GM23338 (cell line): ENCODE measurements at regions not wholly inside any gene's neighbourhood (a gene's known extent, or its start where the extent isn't known, plus 50 kb on each side); places are given as distances from the start of the nearest gene placed in this dataset.
"Not testable (repeated sequence)": the region's sequence is repeated elsewhere in the genome, so short reads cannot be mapped to it uniquely, and the experiment has no call there.

Source experiments
- ATAC-seq: fragments of 200-7000 bp; cut with Tn5 transposase; 3 replicates; pipeline ENCODE4 v1.9.1; 2020
- DNase-seq: peaks from one replicate; pipeline ENCODE4 v3.0.0-alpha.2; 2015; ENCODE audit warnings: low spot score
- H2AFZ ChIP-seq: fragments of 200-600 bp; sonication (generic); 2 replicates; pipeline ENCODE4 v1.8.0; 2016; ENCODE audit warnings: antibody characterized with exemption, mild to moderate bottlenecking, moderate library complexity
- H3F3A ChIP-seq: fragments of 200-600 bp; sonication (generic); replicated peaks from 2 replicates; pipeline ENCODE4 v1.8.0; 2017; ENCODE audit warnings: antibody characterized with exemption, mixed run types, low read depth
- H3K27ac ChIP-seq: fragments of 200-600 bp; sonication (generic); 2 replicates; pipeline ENCODE4 v1.6.1; 2016; ENCODE audit warnings: low read depth
- H3K27me3 ChIP-seq: fragments of 200-600 bp; sonication (generic); 2 replicates; pipeline ENCODE4 v1.8.0; 2016; ENCODE audit warnings: mild to moderate bottlenecking, mixed run types, moderate library complexity; ENCODE audit not compliant: insufficient read depth
- H3K36me3 ChIP-seq: fragments of 200-600 bp; sonication (generic); 2 replicates; pipeline ENCODE4 v1.8.0; 2016; ENCODE audit warnings: mild to moderate bottlenecking; ENCODE audit not compliant: insufficient read depth
- H3K4me1 ChIP-seq: fragments of 200-600 bp; sonication (generic); 2 replicates; pipeline ENCODE4 v1.8.0; 2016; ENCODE audit warnings: mild to moderate bottlenecking, moderate library complexity; ENCODE audit not compliant: insufficient read depth
- H3K4me2 ChIP-seq: fragments of 200-600 bp; sonication (generic); 2 replicates; pipeline ENCODE4 v1.7.1; 2017; ENCODE audit warnings: mixed run types
- H3K4me3 ChIP-seq: fragments of 200-600 bp; sonication (generic); 2 replicates; pipeline ENCODE4 v1.6.1; 2016; ENCODE audit warnings: mixed run types
- H3K79me2 ChIP-seq: fragments of 200-600 bp; sonication (generic); replicated peaks from 2 replicates; pipeline ENCODE4 v1.8.0; 2017; ENCODE audit warnings: mild to moderate bottlenecking; ENCODE audit not compliant: insufficient read depth
- H3K9me2 ChIP-seq: fragments of 200-600 bp; sonication (generic); 2 replicates; pipeline ENCODE4 v1.8.0; 2017; ENCODE audit not compliant: insufficient read depth
- H4K20me1 ChIP-seq: fragments of 200-600 bp; sonication (generic); replicated peaks from 2 replicates; pipeline ENCODE4 v1.8.0; 2017; ENCODE audit warnings: mild to moderate bottlenecking; ENCODE audit not compliant: insufficient read depth
- H3K27ac Mint-ChIP-seq: 2 replicates; pipeline ENCODE4 v1.8.0; 2020; ENCODE audit warnings: inconsistent platforms, mild to moderate bottlenecking, moderate library complexity, mixed read lengths
- H3K27me3 Mint-ChIP-seq: 3 replicates; pipeline ENCODE4 v1.8.0; 2022; ENCODE audit warnings: low read depth, mild to moderate bottlenecking, moderate library complexity, mixed read lengths, inconsistent platforms; ENCODE audit not compliant: insufficient read depth, poor library complexity
- H3K36me3 Mint-ChIP-seq: 3 replicates; pipeline ENCODE4 v1.8.0; 2021; ENCODE audit warnings: low read depth, mild to moderate bottlenecking, inconsistent platforms, moderate library complexity, mixed read lengths
- H3K4me1 Mint-ChIP-seq: 3 replicates; pipeline ENCODE4 v1.8.0; 2020; ENCODE audit warnings: mild to moderate bottlenecking, inconsistent platforms, mixed read lengths
- H3K4me3 Mint-ChIP-seq: 3 replicates; pipeline ENCODE4 v1.8.0; 2021; ENCODE audit warnings: moderate library complexity, mild to moderate bottlenecking, inconsistent platforms, mixed read lengths
- H3K9me3 Mint-ChIP-seq: 3 replicates; pipeline ENCODE4 v1.8.0; 2020; ENCODE audit warnings: moderate library complexity, mild to moderate bottlenecking, inconsistent platforms, mixed read lengths
- CREB1 ChIP-seq: fragments of 250-450 bp; sonication (Bioruptor Pico); IDR thresholded peaks from 2 replicates; pipeline ENCODE4 v1.5.0; 2020; ENCODE audit warnings: low read depth, mild to moderate bottlenecking, moderate library complexity
- CTCF ChIP-seq, 2 experiments: fragments of 200-600 bp in 1 of 2; sonication (generic) in 1 of 2; conservative IDR thresholded peaks; 2 replicates each; pipeline versions ENCODE4 v1.5.1 to v1.6.1; 2016 to 2017; ENCODE audit warnings: antibody characterized with exemption in 2 of 2, low read depth in 2 of 2, mild to moderate bottlenecking in 2 of 2, moderate library complexity in 1 of 2
- ETS1 ChIP-seq: IDR thresholded peaks from 2 replicates; pipeline ENCODE4 v1.6.1; 2016; ENCODE audit warnings: antibody characterized with exemption
- EZH2phosphoT487 ChIP-seq: fragments of 200-600 bp; sonication (generic); IDR thresholded peaks from one replicate; pipeline ENCODE4 v1.8.1; 2018; ENCODE audit warnings: antibody characterized with exemption; ENCODE audit not compliant: unreplicated experiment
- NANOG ChIP-seq: IDR thresholded peaks from 2 replicates; pipeline ENCODE4 v1.6.1; 2016; ENCODE audit warnings: antibody characterized with exemption, borderline replicate concordance
- ZNF114 ChIP-seq: fragments of 250-450 bp; sonication (Bioruptor Pico); IDR thresholded peaks from 2 replicates; pipeline ENCODE4 v1.5.0; 2020; ENCODE audit warnings: mild to moderate bottlenecking, moderate library complexity
- ZNF331 ChIP-seq: fragments of 250-450 bp; sonication (Bioruptor Pico); IDR thresholded peaks from 2 replicates; pipeline ENCODE4 v1.5.0; 2020; ENCODE audit warnings: low read depth, mild to moderate bottlenecking, moderate library complexity

- no peaks in the 10 kb centered on the region for H3K4me1 Mint-ChIP-seq
- Histone ChIP-seq H3K79me2 (no peaks in the 10 kb centered on the region), H3K36me3 (no peaks in the 10 kb centered on the region), H3K4me3 (no peak overlapping the region), H2AFZ (no peak overlapping the region), H3K4me1 (no peaks in the 10 kb centered on the region), H3K27me3 (peaks cover 97% of the 10 kb centered on the region), H4K20me1 (no peaks in the 10 kb centered on the region; the same call in 1 of the 2 replicates), H3F3A (no peaks in the 10 kb centered on the region), H3K9me2 (no peaks in the 10 kb centered on the region), H3K27ac (no peak overlapping the region), H3K4me2 (no peak overlapping the region)
- no peak for DNase-seq
- peaks cover 60% of the 10 kb centered on the region for H3K27me3 Mint-ChIP-seq
- no peak for ATAC-seq
- H3K9me3 Mint-ChIP-seq, result no peaks in the 10 kb centered on the region
- no peak overlapping the region for H3K27ac Mint-ChIP-seq
- no peak overlapping the region for H3K4me3 Mint-ChIP-seq
- no peaks in the 10 kb centered on the region for H3K36me3 Mint-ChIP-seq
- TF ChIP-seq ZNF331 (CRISPR knock-in tag), result no peak
- TF ChIP-seq CTCF (conservative IDR thresholded peaks at IDR 0.05; ENCODE audit: low read depth in 2 of 2), result no peak
- no peak for TF ChIP-seq ZNF114 (CRISPR knock-in tag)
- no peak for TF ChIP-seq CREB1 (CRISPR knock-in tag)
- TF ChIP-seq NANOG, result no peak
- TF ChIP-seq ETS1, result no peak
- no peak for TF ChIP-seq EZH2phosphoT487
These were observed 56.2 kb downstream of the GGTLC2 start for GRCh38 chr22:22700631-22701030.

- not testable (repeated sequence) for DNase-seq, H3K4me1 ChIP-seq, H3K36me3 ChIP-seq, H3K79me2 ChIP-seq, ATAC-seq, H3K9me3 Mint-ChIP-seq, H3K4me1 Mint-ChIP-seq, H3K9me2 ChIP-seq, H3K27ac Mint-ChIP-seq, H3K27ac ChIP-seq, H3K4me3 ChIP-seq, H3K4me3 Mint-ChIP-seq, H4K20me1 ChIP-seq, H3K4me2 ChIP-seq, H3F3A ChIP-seq, H3K36me3 Mint-ChIP-seq, H2AFZ ChIP-seq
- peaks cover 61% of the 10 kb centered on the region for H3K27me3 Mint-ChIP-seq
- peaks cover 97% of the 10 kb centered on the region for H3K27me3 ChIP-seq
These were observed 57.1 kb downstream of the GGTLC2 start for GRCh38 chr22:22701557-22701956.
